ENCODE measurements at regions not wholly inside any gene's neighbourhood (a gene's known extent, or its start where the extent isn't known, plus 50 kb on each side); places are given as distances from the start of the nearest gene placed in this dataset.

GRCh38 chr4:181281451-181281850, 961.8 kb upstream of the TENM3 start:
- no peak for TF ChIP-seq CTCF (conservative IDR thresholded peaks at IDR 0.05; ENCODE audit: low read depth, low read length)
- H3K4me3 ChIP-seq (ENCODE audit: low read length): no peak overlapping the region
- no peak for DNase-seq (ENCODE audit: low read depth)

GRCh38 chr4:181289198-181289597, 954.0 kb upstream of the TENM3 start:
- no peak for DNase-seq (ENCODE audit: low read depth)
- no peak overlapping the region for H3K4me3 ChIP-seq (ENCODE audit: low read length)
- TF ChIP-seq CTCF (conservative IDR thresholded peaks at IDR 0.05; ENCODE audit: low read depth, low read length): no peak

- DNase-seq (ENCODE audit: low read depth): no peak
- no peak overlapping the region for H3K4me3 ChIP-seq (ENCODE audit: low read length)
- TF ChIP-seq CTCF (conservative IDR thresholded peaks at IDR 0.05; ENCODE audit: low read depth, low read length): no peak
These were observed 951.6 kb upstream of the TENM3 start for GRCh38 chr4:181291615-181292014.

GRCh38 chr4:181293014-181293413, 950.2 kb upstream of the TENM3 start:
- TF ChIP-seq CTCF (conservative IDR thresholded peaks at IDR 0.05; ENCODE audit: low read depth, low read length): no peak
- no peak overlapping the region for H3K4me3 ChIP-seq (ENCODE audit: low read length)
- no peak for DNase-seq (ENCODE audit: low read depth)

- TF ChIP-seq CTCF (conservative IDR thresholded peaks at IDR 0.05; ENCODE audit: low read depth, low read length): no peak
- H3K4me3 ChIP-seq (ENCODE audit: low read length): no peak overlapping the region
- no peak for DNase-seq (ENCODE audit: low read depth)
These were observed 949.7 kb upstream of the TENM3 start for GRCh38 chr4:181293541-181293940.

GRCh38 chr4:181294421-181294820, 948.8 kb upstream of the TENM3 start:
- no peak overlapping the region for H3K4me3 ChIP-seq (ENCODE audit: low read length)
- DNase-seq (ENCODE audit: low read depth): no peak
- no peak for TF ChIP-seq CTCF (conservative IDR thresholded peaks at IDR 0.05; ENCODE audit: low read depth, low read length)

GRCh38 chr4:181301735-181302710, 941.2 kb upstream of the TENM3 start:
- no peak overlapping the region for H3K4me3 ChIP-seq (ENCODE audit: low read length)
- TF ChIP-seq CTCF (conservative IDR thresholded peaks at IDR 0.05; ENCODE audit: low read depth, low read length): peak; percentile 60
- peak; percentile 2 for DNase-seq (ENCODE audit: low read depth)

Measured in retinal pigment epithelial cell (primary cell).